Stomach (tissue), 4 donors: ENCODE measurements at regions not wholly inside any gene's neighbourhood (a gene's known extent, or its start where the extent isn't known, plus 50 kb on each side); places are given as distances from the start of the nearest gene placed in this dataset.

Experiments
- CTCF ChIP-seq, 7 experiments: fragments of 450-650 bp in 4 of 7; fragments of 200-600 bp in 3 of 7; sonication (generic) in 3 of 7; IDR thresholded peaks; one replicate each; pipeline ENCODE4 v1.5.1; 2016 to 2019; ENCODE audit warnings: antibody characterized with exemption in 7 of 7, control low read depth in 2 of 7, mild to moderate bottlenecking in 1 of 7
- EP300 ChIP-seq: sonication (generic); formaldehyde crosslinking; IDR thresholded peaks from one replicate; pipeline ENCODE4 v1.6.1; 2017; ENCODE audit warnings: antibody characterized with exemption
- POLR2AphosphoS5 ChIP-seq, 3 donors: sonication (generic); formaldehyde crosslinking; IDR thresholded peaks; one replicate each; pipeline ENCODE4 v1.6.1; 2016; ENCODE audit warnings: antibody characterized with exemption in 3 of 3

GRCh38 chr1:76005765-76006164 lies 68.8 kb upstream of the ST6GALNAC3 start:
- TF ChIP-seq POLR2AphosphoS5 (IDR thresholded peaks at IDR 0.05) (no peak), CTCF (IDR thresholded peaks at IDR 0.05) (no peak), EP300 (no peak)
